Activated CD4-positive, alpha-beta T cell treated with anti-CD3 and anti-CD28 coated beads, Interleukin-2, amount 10 ng/mL, durations not matched to agents 24 days and 14 days (primary cell): ENCODE measurements at regions not wholly inside any gene's neighbourhood (a gene's known extent, or its start where the extent isn't known, plus 50 kb on each side); places are given as distances from the start of the nearest gene placed in this dataset.
"Not testable (repeated sequence)": the region's sequence is repeated elsewhere in the genome, so short reads cannot be mapped to it uniquely, and the experiment has no call there.

Source experiments
- DNase-seq: peaks from one replicate; pipeline ENCODE4 v3.0.0; 2022
- H3K27ac Mint-ChIP-seq: one replicate; pipeline ENCODE4 v1.8.0; 2022; ENCODE audit warnings: mild to moderate bottlenecking, mixed read lengths
- H3K27me3 Mint-ChIP-seq: one replicate; pipeline ENCODE4 v1.8.0; 2022; ENCODE audit warnings: mixed read lengths
- H3K36me3 Mint-ChIP-seq: one replicate; pipeline ENCODE4 v1.8.0; 2022; ENCODE audit warnings: low read depth, mild to moderate bottlenecking, mixed read lengths
- H3K4me1 Mint-ChIP-seq: one replicate; pipeline ENCODE4 v1.8.0; 2021; ENCODE audit warnings: mixed read lengths
- H3K4me3 Mint-ChIP-seq: one replicate; pipeline ENCODE4 v1.8.0; 2022; ENCODE audit warnings: mild to moderate bottlenecking, moderate library complexity, mixed read lengths
- H3K9me3 Mint-ChIP-seq: one replicate; pipeline ENCODE4 v1.8.0; 2021; ENCODE audit warnings: mixed read lengths
- intact Hi-C: fragments of 100-400 bp; cut with micrococcal nuclease; formaldehyde crosslinking; loops from one replicate; pipeline ENCODE4 v1.15.1; 2023

DNA sequence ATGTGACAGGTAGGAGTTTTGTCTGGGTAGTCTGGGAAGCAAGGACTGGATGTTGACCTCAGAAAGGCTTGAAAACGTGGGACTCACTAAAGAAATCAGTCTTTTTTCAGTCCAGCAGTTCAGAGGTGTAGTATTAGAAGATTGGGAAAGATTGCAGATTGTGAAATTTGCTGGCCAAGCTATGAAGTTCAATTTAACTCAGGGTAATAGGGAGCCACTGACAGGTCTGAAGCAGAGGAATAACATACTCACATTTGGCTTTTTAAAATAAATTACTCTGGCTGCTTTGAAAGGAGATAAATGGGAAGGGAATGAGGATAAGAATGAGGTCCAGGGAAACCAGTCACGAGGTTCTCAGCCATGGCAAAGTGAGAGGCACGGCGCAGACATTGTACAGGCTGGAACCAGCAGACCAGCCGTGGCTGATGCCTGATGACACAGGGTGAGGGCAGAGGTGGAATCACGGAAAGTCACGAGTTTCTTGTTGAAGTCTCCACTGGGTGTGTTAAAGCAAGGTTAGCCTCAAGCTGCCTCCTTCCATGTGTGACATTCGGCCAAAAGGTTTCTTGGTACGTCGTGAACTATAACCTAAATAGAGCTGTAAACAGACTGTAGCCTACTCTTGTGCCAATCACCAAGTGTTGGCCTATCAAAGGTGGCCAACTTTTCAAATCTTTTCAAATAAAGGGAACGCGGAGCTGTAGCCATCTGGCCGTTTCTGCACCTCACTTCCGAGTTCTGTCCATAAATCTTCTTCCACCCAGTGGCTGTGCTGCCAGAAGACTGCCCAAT, 377.6 kb downstream of the IRS2 start:
- H3K27ac Mint-ChIP-seq: no peak overlapping the region
- H3K27me3 Mint-ChIP-seq: no peaks in the 10 kb centered on the region
- no peaks in the 10 kb centered on the region for H3K9me3 Mint-ChIP-seq
- no peaks in the 10 kb centered on the region for H3K4me1 Mint-ChIP-seq
- intact Hi-C loops: no loop called here
- no peaks in the 10 kb centered on the region for H3K36me3 Mint-ChIP-seq
- no peak for DNase-seq
- H3K4me3 Mint-ChIP-seq: no peak overlapping the region

- Mint-ChIP-seq H3K36me3 (no peaks in the 10 kb centered on the region), H3K27ac (no peak overlapping the region), H3K4me3 (no peak overlapping the region), H3K27me3 (no peaks in the 10 kb centered on the region), H3K4me1 (no peaks in the 10 kb centered on the region), H3K9me3 (no peaks in the 10 kb centered on the region)
- DNase-seq: no peak
- intact Hi-C loops: no loop called here
Measured at GRCh38 chr13:109406376-109406992, 379.9 kb downstream of the IRS2 start.

GRCh38 chr13:109403012-109403421, 383.4 kb downstream of the IRS2 start:
- Mint-ChIP-seq H3K36me3 (no peaks in the 10 kb centered on the region), H3K9me3 (no peaks in the 10 kb centered on the region), H3K27me3 (no peaks in the 10 kb centered on the region), H3K27ac (no peak overlapping the region), H3K4me3 (no peak overlapping the region), H3K4me1 (no peaks in the 10 kb centered on the region)
- intact Hi-C loops: no loop called here
- no peak for DNase-seq

DNA sequence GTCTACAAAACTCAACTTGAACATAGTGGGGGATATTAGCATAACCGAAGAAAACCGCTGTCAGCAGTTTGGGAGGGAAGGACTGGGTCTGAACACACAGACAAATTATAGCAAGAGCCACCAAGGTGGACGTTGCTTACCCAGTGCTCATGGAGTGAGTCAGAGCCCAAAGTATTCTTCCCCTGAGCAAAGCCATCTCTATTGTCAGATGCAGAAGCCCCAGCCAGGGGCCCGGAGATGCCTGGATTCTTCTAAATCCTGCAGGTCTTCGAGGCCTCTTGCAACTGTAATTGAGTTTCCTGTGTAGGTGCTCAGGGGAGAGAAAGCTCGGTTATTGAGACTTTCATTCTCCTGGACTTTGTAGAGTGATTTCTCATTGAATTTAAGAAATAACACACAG, 384.5 kb downstream of the IRS2 start:
- no peaks in the 10 kb centered on the region for H3K27me3 Mint-ChIP-seq
- H3K9me3 Mint-ChIP-seq: no peaks in the 10 kb centered on the region
- H3K4me3 Mint-ChIP-seq: no peak overlapping the region
- DNase-seq: no peak
- H3K27ac Mint-ChIP-seq: no peak overlapping the region
- H3K4me1 Mint-ChIP-seq: no peaks in the 10 kb centered on the region
- no peaks in the 10 kb centered on the region for H3K36me3 Mint-ChIP-seq
- intact Hi-C loops: no loop called here

DNA sequence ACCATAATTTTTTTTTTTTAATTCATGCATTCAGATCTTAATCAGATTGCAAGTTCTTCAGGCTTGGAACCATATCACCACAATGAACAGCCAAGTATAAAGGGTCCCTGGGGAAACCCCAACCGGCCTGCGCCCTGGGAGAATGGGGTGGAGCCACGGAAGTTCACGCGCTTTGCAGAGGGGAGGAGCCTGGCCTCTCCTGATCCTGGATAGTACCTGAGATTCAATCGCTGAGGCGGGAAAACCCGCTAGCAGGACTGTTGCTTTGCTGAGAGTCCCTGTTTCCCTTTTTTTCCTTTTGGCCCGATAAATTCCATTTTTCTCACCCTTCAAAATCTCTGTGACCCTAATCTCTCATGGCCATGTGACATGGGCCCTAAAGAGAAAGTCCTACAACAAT, 385.1 kb downstream of the IRS2 start:
- H3K4me3 Mint-ChIP-seq: no peak overlapping the region
- no peaks in the 10 kb centered on the region for H3K9me3 Mint-ChIP-seq
- no peaks in the 10 kb centered on the region for H3K4me1 Mint-ChIP-seq
- intact Hi-C loops: no loop called here
- H3K36me3 Mint-ChIP-seq: no peaks in the 10 kb centered on the region
- DNase-seq: no peak
- no peak overlapping the region for H3K27ac Mint-ChIP-seq
- H3K27me3 Mint-ChIP-seq: no peaks in the 10 kb centered on the region

DNA sequence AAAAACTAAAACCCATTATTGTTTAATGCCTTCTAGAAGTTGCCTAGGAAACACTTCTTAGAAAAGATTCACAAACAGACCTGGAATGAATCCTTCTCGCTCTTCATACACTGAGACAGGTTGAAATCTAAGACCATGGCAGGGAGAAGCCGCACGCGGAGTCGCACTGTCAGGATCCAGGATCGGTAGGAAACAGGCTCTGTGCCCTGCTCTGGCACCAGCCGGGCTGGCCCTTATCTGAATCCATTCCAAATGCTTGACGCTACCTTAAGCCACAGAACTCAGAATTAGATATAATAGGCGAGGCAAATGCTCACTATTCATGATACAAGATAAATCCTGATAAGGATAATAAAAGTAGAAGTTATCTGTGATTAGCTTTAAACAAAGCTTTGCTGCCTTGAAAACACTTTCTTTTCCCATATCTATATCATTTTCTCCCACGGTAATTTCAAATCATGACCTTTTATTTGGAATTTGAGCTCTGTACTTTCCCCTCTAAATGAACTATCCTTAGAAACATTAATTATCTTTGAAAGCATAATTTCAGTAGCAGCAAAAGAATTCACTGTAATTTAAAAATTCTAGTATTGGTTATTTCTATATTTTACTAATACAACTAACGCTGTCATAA, 385.6 kb downstream of the IRS2 start:
- no peak overlapping the region for H3K4me3 Mint-ChIP-seq
- intact Hi-C loops: no loop called here
- no peaks in the 10 kb centered on the region for H3K9me3 Mint-ChIP-seq
- H3K27ac Mint-ChIP-seq: no peak overlapping the region
- H3K4me1 Mint-ChIP-seq: no peaks in the 10 kb centered on the region
- no peaks in the 10 kb centered on the region for H3K27me3 Mint-ChIP-seq
- no peaks in the 10 kb centered on the region for H3K36me3 Mint-ChIP-seq
- no peak for DNase-seq

GRCh38 chr13:109400209-109400608, 386.2 kb downstream of the IRS2 start:
- Mint-ChIP-seq H3K9me3 (no peaks in the 10 kb centered on the region), H3K27me3 (no peaks in the 10 kb centered on the region), H3K4me1 (no peaks in the 10 kb centered on the region), H3K36me3 (no peaks in the 10 kb centered on the region), H3K27ac (no peak overlapping the region), H3K4me3 (no peak overlapping the region)
- no peak for DNase-seq
- intact Hi-C loops: no loop called here

DNA sequence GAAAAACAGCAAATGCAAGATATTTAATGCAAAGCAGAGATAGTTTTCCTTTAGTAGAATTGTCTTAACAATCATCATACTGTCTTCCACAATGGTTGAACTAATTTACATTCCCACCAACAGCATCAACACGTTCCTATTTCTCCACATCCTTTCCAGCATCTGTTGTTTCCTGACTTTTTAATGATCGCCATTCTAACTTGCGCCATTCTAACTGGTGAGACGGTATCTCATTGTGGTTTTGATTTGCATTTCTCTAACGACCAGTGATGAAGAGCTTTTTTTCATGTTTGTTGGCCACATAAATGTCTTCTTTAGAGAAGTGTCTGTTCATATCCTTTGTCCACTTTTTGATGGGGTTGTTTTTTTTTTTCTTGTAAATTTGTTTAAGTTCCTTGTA, 388.3 kb downstream of the IRS2 start:
- H3K9me3 Mint-ChIP-seq, H3K27me3 Mint-ChIP-seq, H3K36me3 Mint-ChIP-seq, H3K4me1 Mint-ChIP-seq, DNase-seq, H3K27ac Mint-ChIP-seq, intact Hi-C loops, H3K4me3 Mint-ChIP-seq: not testable (repeated sequence)

- no peaks in the 10 kb centered on the region for H3K4me1 Mint-ChIP-seq
Measured at GRCh38 chr13:109397285-109397684, 389.1 kb downstream of the IRS2 start.

DNA sequence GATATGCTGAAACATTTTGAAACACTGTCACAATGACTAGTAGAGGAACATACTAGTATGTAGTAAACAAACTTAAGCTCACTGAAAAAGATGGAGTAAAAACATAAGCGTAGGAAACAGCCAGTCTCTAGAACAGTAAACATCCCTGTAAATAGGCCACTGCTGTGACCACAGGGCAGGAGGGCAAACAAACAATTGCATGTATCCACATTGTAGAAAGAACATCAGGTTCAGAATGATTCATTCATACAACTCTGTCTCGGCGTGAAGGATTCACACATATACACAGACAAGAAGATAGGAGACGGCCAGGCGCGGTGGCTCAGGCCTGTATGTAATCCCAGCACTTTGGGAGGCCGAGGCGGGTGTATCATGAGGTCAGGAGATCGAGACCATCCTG, 390.1 kb downstream of the IRS2 start:
- no peak for DNase-seq
- H3K36me3 Mint-ChIP-seq: no peaks in the 10 kb centered on the region
- intact Hi-C loops: no loop called here
- H3K4me3 Mint-ChIP-seq: no peak overlapping the region
- no peaks in the 10 kb centered on the region for H3K4me1 Mint-ChIP-seq
- no peaks in the 10 kb centered on the region for H3K9me3 Mint-ChIP-seq
- no peaks in the 10 kb centered on the region for H3K27me3 Mint-ChIP-seq
- no peak overlapping the region for H3K27ac Mint-ChIP-seq

More at GRCh38 chr13:109397285-109397684, 389.1 kb downstream of the IRS2 start:
- Mint-ChIP-seq H3K4me3 (no peak overlapping the region), H3K36me3 (no peaks in the 10 kb centered on the region), H3K9me3 (no peaks in the 10 kb centered on the region), H3K27ac (no peak overlapping the region), H3K27me3 (no peaks in the 10 kb centered on the region)
- intact Hi-C loops: no loop called here
- no peak for DNase-seq

DNA sequence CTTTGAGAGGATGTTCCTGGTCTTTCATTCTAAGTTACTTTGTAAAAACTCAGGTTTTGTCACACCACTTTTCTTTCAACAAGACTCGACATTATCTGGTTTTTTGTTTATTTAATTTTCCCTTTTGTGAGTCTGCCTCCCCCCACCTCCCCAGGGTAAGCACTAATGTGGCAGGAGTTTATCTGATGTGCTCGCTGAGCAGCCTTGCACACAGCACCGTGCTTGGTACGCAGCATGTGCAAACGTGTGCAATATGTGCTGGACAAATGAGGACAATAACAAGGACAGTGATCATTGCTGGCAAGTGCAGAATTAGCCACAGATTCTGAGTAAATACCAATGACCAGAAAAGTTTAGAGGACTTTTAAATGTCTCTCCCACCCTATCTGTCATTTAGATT, 391.4 kb downstream of the IRS2 start:
- intact Hi-C loops: no loop called here

GRCh38 chr13:109394311-109394988, 391.9 kb downstream of the IRS2 start:
- Mint-ChIP-seq H3K36me3 (no peaks in the 10 kb centered on the region), H3K27ac (no peak overlapping the region), H3K4me3 (no peak overlapping the region), H3K4me1 (no peaks in the 10 kb centered on the region), H3K9me3 (no peaks in the 10 kb centered on the region), H3K27me3 (no peaks in the 10 kb centered on the region)
- intact Hi-C loops: no loop called here
- no peak for DNase-seq

More for the DNA sequence above, 391.4 kb downstream of the IRS2 start:
- H3K36me3 Mint-ChIP-seq: no peaks in the 10 kb centered on the region
- H3K4me1 Mint-ChIP-seq: no peaks in the 10 kb centered on the region
- no peaks in the 10 kb centered on the region for H3K27me3 Mint-ChIP-seq
- no peak overlapping the region for H3K27ac Mint-ChIP-seq
- DNase-seq: no peak
- H3K4me3 Mint-ChIP-seq: no peak overlapping the region
- no peaks in the 10 kb centered on the region for H3K9me3 Mint-ChIP-seq

DNA sequence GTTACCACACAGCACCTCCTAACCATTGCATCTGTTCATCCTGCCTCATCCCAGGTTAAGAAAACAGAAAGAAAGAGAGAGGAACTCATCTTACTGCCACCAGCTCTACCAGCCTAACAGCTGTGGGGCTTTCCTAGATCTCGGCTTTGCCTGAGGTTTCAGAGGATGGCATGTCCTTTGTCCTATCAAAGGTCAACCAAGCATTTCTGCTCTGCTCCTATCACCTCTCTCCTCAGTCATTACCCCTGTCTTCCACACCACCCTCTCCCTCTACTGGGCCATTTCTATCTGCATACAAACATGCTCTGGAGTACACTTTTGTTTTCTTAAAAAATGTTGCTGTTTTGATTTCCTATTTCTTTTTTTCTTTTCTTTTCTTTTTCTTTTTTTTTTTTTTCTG, 393.3 kb downstream of the IRS2 start:
- Mint-ChIP-seq H3K36me3 (no peaks in the 10 kb centered on the region), H3K4me3 (no peak overlapping the region), H3K27me3 (no peaks in the 10 kb centered on the region), H3K4me1 (no peaks in the 10 kb centered on the region), H3K27ac (no peak overlapping the region), H3K9me3 (no peaks in the 10 kb centered on the region)
- intact Hi-C loops: no loop called here
- DNase-seq: no peak

GRCh38 chr13:109390391-109390790, 396.0 kb downstream of the IRS2 start:
- Mint-ChIP-seq H3K36me3 (no peaks in the 10 kb centered on the region), H3K27me3 (no peaks in the 10 kb centered on the region), H3K9me3 (no peaks in the 10 kb centered on the region), H3K4me1 (no peaks in the 10 kb centered on the region), H3K27ac (no peak overlapping the region), H3K4me3 (no peak overlapping the region)
- DNase-seq: no peak
- intact Hi-C loops: no loop called here
